ENCODE measurements at regions not wholly inside any gene's neighbourhood (a gene's known extent, or its start where the extent isn't known, plus 50 kb on each side); places are given as distances from the start of the nearest gene placed in this dataset.

DNA sequence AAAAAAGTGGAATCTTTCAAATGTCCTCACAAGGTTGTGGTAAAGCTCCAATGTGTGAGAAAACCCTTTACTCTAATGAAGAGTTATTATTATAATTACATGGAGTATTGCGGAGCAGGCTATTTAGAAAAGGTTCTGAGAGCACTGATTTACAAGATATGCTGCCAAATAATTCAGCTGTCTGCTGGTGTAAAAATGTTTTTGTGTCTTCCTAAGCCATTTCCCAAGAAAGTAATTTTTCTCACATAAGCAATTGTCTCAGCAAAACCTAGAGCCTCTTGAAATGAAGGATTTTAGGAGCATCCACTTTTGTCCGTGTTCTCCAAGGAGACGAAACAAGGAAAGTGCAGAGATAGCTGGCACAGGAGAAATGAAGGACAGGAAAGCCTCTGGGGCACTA, 229.6 kb upstream of the STARD13 start:
- no peaks in the 10 kb centered on the region for H3K36me3 ChIP-seq (ENCODE audit: insufficient read depth, low read length)
- H3F3A ChIP-seq (ENCODE audit: insufficient read depth, low read length, poor library complexity, severe bottlenecking): no peaks in the 10 kb centered on the region
- no peaks in the 10 kb centered on the region for H3K9me3 ChIP-seq (ENCODE audit: low read length)
- no peaks in the 10 kb centered on the region for H3K27me3 ChIP-seq (ENCODE audit: insufficient read depth, low read depth, low read length)
- no peak overlapping the region for H2AFZ ChIP-seq (ENCODE audit: low read depth, low read length)
- H3K9me2 ChIP-seq (ENCODE audit: insufficient read depth, low read length): no peaks in the 10 kb centered on the region
- TF ChIP-seq RAD21 (conservative IDR thresholded peaks at IDR 0.05): no peak
- no peak for TF ChIP-seq POLR2AphosphoS5 (IDR thresholded peaks at IDR 0.05)
- TF ChIP-seq, protein P1, sequence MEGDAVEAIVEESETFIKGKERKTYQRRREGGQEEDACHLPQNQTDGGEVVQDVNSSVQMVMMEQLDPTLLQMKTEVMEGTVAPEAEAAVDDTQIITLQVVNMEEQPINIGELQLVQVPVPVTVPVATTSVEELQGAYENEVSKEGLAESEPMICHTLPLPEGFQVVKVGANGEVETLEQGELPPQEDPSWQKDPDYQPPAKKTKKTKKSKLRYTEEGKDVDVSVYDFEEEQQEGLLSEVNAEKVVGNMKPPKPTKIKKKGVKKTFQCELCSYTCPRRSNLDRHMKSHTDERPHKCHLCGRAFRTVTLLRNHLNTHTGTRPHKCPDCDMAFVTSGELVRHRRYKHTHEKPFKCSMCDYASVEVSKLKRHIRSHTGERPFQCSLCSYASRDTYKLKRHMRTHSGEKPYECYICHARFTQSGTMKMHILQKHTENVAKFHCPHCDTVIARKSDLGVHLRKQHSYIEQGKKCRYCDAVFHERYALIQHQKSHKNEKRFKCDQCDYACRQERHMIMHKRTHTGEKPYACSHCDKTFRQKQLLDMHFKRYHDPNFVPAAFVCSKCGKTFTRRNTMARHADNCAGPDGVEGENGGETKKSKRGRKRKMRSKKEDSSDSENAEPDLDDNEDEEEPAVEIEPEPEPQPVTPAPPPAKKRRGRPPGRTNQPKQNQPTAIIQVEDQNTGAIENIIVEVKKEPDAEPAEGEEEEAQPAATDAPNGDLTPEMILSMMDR (IDR thresholded peaks at IDR 0.05; ENCODE audit: poor library complexity, severe bottlenecking): no peak
- no peak for TF ChIP-seq SMC3 (conservative IDR thresholded peaks at IDR 0.05; ENCODE audit: poor library complexity)
- no peak for TF ChIP-seq MXI1 (conservative IDR thresholded peaks at IDR 0.05; ENCODE audit: poor library complexity, severe bottlenecking)
- TF ChIP-seq EZH2 (IDR thresholded peaks at IDR 0.05; ENCODE audit: borderline replicate concordance, insufficient read depth, low read length, poor library complexity, severe bottlenecking): no peak
- TF ChIP-seq EP300 (conservative IDR thresholded peaks at IDR 0.05; ENCODE audit: poor library complexity, severe bottlenecking): no peak
- TF ChIP-seq TAF1 (IDR thresholded peaks at IDR 0.05; ENCODE audit: low read depth): no peak
- TF ChIP-seq, protein P2, sequence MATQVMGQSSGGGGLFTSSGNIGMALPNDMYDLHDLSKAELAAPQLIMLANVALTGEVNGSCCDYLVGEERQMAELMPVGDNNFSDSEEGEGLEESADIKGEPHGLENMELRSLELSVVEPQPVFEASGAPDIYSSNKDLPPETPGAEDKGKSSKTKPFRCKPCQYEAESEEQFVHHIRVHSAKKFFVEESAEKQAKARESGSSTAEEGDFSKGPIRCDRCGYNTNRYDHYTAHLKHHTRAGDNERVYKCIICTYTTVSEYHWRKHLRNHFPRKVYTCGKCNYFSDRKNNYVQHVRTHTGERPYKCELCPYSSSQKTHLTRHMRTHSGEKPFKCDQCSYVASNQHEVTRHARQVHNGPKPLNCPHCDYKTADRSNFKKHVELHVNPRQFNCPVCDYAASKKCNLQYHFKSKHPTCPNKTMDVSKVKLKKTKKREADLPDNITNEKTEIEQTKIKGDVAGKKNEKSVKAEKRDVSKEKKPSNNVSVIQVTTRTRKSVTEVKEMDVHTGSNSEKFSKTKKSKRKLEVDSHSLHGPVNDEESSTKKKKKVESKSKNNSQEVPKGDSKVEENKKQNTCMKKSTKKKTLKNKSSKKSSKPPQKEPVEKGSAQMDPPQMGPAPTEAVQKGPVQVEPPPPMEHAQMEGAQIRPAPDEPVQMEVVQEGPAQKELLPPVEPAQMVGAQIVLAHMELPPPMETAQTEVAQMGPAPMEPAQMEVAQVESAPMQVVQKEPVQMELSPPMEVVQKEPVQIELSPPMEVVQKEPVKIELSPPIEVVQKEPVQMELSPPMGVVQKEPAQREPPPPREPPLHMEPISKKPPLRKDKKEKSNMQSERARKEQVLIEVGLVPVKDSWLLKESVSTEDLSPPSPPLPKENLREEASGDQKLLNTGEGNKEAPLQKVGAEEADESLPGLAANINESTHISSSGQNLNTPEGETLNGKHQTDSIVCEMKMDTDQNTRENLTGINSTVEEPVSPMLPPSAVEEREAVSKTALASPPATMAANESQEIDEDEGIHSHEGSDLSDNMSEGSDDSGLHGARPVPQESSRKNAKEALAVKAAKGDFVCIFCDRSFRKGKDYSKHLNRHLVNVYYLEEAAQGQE (IDR thresholded peaks at IDR 0.05; ENCODE audit: borderline replicate concordance): no peak
- no peak overlapping the region for H3K4me3 ChIP-seq (ENCODE audit: low read length)
- H3K27ac ChIP-seq (ENCODE audit: low read length): no peak overlapping the region
- H3K4me2 ChIP-seq (ENCODE audit: low read length): no peak overlapping the region
- no peaks in the 10 kb centered on the region for H4K20me1 ChIP-seq (ENCODE audit: insufficient read depth)
- no peak overlapping the region for H3K9ac ChIP-seq (ENCODE audit: low read length)
- no peaks in the 10 kb centered on the region for H3K79me2 ChIP-seq (replicated peaks; ENCODE audit: insufficient read depth, low read length)

DNA sequence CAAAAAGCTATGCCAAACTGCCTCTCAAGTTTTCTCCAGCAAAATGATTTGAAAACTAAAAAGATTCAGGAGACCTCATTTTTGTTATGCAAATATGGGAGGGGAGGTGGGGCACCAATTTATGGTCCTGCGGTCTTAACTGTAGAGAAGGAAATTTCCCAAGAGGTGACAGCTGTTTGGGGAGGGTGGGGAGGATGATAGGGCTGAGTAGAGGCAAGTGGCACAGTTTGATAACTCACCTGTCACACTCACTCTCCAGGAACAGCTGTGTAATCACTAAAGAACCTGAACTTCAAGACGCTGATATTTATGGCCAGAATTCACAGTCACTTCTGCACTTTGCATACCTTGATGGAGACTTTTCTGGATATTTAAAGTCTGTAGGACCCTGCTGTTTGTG, 232.9 kb upstream of the STARD13 start:
- Histone ChIP-seq H3K27ac (ENCODE audit: low read length) (no peak overlapping the region), H3K9me3 (ENCODE audit: low read length) (no peaks in the 10 kb centered on the region), H3K9ac (ENCODE audit: low read length) (no peak overlapping the region), H4K20me1 (ENCODE audit: insufficient read depth) (no peaks in the 10 kb centered on the region), H3K4me2 (ENCODE audit: low read length) (no peak overlapping the region), H3K9me2 (ENCODE audit: insufficient read depth, low read length) (no peaks in the 10 kb centered on the region), H2AFZ (ENCODE audit: low read depth, low read length) (no peak overlapping the region), H3K79me2 (replicated peaks; ENCODE audit: insufficient read depth, low read length) (no peaks in the 10 kb centered on the region), H3K36me3 (ENCODE audit: insufficient read depth, low read length) (no peaks in the 10 kb centered on the region), H3F3A (ENCODE audit: insufficient read depth, low read length, poor library complexity, severe bottlenecking) (no peaks in the 10 kb centered on the region), H3K4me3 (ENCODE audit: low read length) (no peak overlapping the region), H3K27me3 (ENCODE audit: insufficient read depth, low read depth, low read length) (no peaks in the 10 kb centered on the region)
- no peak for TF ChIP-seq MXI1 (conservative IDR thresholded peaks at IDR 0.05; ENCODE audit: poor library complexity, severe bottlenecking)
- no peak for TF ChIP-seq EZH2 (IDR thresholded peaks at IDR 0.05; ENCODE audit: borderline replicate concordance, insufficient read depth, low read length, poor library complexity, severe bottlenecking)
- TF ChIP-seq, protein P2 (IDR thresholded peaks at IDR 0.05; ENCODE audit: borderline replicate concordance): no peak
